NCI-H146 treated with DMSO at 0.1 percent for 48 hours (cell line): ENCODE measurements at regions not wholly inside any gene's neighbourhood (a gene's known extent, or its start where the extent isn't known, plus 50 kb on each side); places are given as distances from the start of the nearest gene placed in this dataset.

Experiments
- DNase-seq: peaks from one replicate; lab custom pipeline; 2025; ENCODE audit not compliant: unreplicated experiment; lab: John Stamatoyannopoulos, UW

DNA sequence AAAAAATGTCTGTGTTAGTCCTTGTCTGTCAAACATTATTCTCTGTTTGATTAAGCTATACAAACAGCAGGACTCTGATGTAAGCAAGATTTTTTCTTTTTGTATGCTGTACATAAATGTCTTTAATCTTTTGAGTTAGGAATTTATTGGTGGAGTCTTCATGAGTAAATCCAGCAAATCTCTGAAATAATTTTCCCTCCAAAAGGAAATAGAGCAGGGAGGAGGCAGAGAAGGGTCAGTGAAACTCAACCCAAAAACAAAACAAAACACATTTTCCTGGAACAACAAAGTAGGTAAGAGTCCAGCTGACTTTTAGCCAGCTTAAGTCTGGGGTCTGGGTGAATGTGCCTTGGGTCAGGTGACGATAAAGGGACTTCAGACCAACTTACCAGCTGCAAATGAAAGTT lies 113.7 kb downstream of the FOXA2 start:
- no peak for DNase-seq

DNA sequence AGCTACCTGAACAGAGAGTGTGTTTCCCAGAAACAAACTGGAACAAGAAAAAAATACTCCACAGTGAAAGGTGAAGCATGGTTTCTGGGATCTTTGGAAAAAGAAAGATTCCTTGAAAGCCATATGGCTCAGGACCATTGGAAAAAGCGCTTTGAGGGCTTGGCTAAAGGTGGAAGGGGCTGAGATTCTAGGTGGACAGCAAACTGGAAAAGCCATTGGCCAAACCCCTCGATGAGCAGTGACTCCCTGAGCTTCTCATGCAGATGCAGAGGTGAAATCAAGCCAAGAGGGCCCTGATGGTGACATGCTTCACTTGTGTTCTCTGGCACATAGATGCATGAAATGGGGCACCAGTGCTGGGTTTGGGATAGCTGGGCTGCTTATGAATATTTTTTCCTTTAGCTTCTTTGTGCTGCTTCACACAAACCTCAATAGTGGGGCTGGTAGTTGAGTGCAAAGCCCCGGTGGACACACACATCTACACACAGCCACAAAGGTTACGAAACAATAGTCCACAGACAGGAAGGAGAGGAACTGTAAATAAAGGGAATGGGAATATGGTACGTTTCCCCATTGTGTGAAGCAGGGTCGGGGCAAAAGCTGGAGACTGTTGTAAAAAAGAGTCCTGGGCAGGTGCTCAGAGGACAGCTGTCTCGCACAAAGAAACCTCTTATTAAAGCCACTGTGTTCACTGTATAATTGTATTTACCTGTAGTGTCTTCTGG lies 117.8 kb downstream of the FOXA2 start:
- peak; percentile 99 for DNase-seq

GRCh38 chr20:22465622-22466446 lies 118.5 kb downstream of the FOXA2 start:
- peak; percentile 83 for DNase-seq

DNA sequence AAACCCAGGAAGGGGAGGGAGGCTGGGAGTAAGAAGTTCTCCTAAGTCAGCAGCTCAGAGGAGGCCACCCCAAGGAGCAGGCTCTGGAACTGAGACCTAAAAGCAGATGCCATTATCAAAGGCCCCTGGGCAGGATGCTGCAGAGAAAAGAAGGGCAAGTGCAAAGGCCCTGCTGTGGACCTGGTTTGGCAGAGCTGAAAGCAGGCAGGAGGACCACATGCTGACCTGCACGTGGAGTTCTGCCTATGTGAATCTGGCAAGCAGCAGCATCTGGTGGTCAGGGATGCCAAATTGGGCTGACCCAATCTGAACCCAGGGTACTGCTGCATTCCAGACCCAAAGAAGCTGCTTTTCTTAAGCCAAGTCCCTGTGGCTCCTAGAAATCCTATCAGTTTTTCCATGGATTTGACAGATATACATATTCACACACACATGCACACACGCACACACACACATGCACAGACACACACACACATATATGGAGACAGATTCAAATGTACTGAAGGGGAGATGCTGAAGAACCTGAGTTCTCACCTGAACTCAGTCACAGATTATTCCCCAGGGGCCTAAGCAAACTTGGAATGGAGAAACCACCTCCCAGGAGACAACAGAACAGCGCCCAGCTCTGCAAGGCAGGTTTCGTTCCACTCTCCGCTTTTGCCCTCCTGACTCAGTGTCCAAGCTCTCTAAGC lies 119.9 kb downstream of the FOXA2 start:
- no peak for DNase-seq

DNA sequence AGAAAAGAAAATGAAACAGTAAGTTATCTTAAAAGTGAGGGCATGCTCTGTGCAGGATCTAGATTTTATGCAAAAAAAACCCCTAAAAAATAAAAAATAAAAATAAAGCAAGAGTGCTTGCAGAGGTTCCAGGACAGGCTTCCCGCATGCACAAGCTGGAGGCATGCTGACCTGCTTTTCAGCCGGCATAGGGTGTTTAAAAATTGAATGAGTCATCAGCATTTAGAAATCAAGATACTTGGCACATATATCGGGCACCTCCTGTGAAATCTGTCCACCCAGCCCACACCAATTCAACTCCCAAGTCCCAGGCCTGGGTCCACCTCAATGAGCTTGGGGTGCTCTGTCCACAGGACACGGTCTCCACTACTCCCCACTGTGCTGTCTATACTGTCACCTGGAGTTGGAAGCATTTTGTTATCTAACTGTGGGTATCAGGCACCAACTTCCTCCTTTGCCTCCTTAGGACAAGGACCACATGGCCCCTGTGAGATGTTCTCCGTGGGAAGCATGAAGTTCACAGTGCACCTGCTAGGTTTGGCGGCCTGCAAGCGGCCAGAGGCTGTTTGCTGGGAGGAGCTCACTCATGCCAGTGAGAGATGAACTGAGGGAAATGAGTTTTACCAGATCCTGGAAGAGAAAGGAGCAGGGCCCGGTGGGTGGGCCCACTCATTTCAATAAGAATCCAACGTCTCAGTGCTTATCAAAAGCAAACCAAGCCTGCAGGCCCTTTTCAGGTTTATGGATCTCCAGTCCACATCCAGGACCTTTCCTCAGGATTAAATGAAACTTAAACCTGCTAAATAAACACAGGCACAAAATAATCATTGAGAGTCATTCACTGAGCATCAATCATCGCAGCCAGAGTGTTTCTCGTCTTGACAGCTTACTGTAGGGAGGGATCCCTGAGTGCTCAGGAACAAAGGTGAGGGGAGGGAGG lies 121.1 kb downstream of the FOXA2 start:
- DNase-seq = peak; percentile 99

DNA sequence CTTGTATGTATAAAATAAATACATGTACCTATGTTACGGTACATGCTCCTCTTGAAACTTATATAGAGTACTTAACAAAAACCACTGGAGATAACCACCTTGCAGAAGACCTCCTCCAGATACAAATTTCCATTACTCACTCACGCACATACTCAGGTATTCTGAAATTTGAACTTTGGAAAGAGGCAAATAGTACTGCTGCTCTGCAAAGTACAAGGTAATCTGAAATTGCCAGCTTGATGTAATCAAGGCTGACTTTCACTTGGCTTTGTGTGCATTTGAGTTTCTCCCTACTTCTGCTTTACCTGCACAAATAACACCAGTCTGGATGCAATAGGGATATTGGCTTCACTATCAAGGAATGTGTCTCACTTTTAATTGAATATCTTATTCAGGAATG lies 123.6 kb downstream of the FOXA2 start:
- no peak for DNase-seq

GRCh38 chr20:22460231-22460630 lies 124.1 kb downstream of the FOXA2 start:
- no peak for DNase-seq

GRCh38 chr20:22459754-22460153 lies 124.6 kb downstream of the FOXA2 start:
- no peak for DNase-seq

DNA sequence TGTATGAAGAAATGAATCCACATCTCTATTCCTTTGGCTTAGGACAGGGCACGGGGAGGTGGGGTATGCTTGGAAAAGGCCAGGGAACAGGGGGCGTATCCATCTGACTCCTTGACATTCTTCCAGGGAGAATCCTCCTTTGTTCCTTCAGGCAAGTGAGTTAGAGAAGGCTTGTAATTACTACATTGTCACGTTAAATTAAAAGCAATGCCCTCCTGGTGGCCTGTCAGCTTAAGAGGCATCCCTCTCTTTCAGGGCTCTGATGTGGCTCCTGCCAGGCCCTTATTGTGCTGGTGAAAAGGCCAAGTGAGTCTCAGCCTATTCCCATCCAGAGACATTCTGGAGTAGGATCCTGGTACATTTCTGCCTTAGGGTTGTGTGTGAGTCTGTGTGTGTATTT lies 128.3 kb downstream of the FOXA2 start:
- no peak for DNase-seq

DNA sequence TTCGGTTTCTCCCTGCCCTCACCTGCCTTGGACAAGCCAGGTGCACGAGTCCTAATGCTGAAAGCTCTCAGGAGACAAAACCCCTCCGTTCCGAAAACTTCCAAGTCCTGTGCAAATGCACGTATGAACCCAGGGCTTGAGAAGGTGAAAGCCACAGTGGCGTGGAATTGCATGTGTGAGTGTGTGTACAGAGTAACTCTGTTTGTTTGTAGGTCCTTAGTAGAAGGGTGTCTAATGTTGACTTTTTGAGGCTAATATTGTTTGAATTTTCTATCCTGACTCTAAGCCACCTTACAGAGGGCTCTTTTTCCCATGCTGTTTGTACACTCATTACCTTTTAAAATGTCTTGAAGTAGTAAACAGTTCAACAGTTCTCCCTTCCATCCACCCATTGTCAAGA lies 129.1 kb downstream of the FOXA2 start:
- no peak for DNase-seq

DNA sequence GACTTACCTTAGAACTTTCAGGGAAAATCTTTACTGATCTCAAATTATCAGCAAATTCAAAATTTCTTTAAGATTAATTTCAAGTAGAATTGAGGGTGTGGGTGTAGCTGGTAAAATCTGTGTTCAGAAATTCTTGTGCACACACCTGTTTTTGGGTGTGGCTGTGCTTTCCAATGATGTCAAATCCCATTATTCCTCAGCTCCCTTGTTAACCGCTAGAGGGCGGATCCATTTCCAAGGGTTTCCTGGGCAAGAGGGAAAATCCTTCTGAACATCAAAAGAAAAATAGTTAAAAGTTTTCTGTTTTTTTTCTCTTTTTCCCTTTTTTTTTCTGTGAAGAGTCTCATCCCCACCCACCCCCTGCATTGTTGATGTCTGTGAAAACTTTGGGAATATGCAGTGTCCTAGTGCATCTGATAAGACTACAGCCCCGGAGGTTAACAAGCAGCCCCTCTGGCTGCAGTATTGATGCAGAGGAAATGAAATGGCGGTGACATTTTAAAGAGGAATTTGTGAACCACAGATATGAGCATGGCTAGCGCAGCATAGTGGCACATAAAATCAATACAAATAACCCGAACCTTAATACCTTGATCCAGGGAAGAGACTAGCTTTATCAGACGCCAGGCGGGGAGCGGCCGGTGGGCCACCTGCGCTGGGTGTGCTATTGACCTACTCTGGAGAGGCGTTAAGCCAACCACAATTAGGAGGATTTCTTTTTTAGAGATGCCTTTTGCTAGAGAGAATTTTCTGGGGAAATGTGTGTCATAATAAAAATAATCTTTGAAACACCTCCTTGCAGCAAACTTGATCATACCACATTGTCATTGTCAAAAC lies 130.9 kb downstream of the FOXA2 start:
- DNase-seq = peak; percentile 88

GRCh38 chr20:22452442-22453011 lies 131.8 kb downstream of the FOXA2 start:
- DNase-seq = peak; percentile 24

- no peak for DNase-seq
Measured at GRCh38 chr20:22450537-22450936, 133.8 kb downstream of the FOXA2 start.

- no peak for DNase-seq
Measured at GRCh38 chr20:22449188-22449973, 135.0 kb downstream of the FOXA2 start.

- no peak for DNase-seq
Measured at GRCh38 chr20:22447447-22447778, 137.0 kb downstream of the FOXA2 start.

GRCh38 chr20:22446613-22447446 lies 137.5 kb downstream of the FOXA2 start:
- no peak for DNase-seq

GRCh38 chr20:22442318-22442717 lies 142.1 kb downstream of the FOXA2 start:
- DNase-seq = no peak

DNA sequence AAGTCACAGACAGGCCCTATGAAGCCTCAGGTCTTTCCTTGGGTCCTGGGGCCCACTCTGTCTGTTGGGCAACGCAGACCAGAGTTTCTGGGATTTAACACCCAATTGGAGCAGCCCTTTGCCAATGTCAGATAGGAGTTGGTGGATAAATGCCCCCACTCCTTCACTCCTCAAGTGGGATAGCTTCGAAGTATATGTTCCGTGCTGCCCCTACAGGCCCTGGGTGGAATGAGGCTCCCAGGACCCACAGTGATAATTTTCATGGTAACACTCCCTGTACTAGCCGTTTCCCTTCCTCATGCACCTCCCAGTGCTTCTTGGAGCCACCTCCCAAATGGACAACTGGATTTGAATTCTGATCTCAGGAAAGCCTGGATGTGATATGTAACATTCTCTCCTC lies 145.4 kb downstream of the FOXA2 start:
- no peak for DNase-seq
